HEK293T (cell line): ENCODE measurements at regions not wholly inside any gene's neighbourhood (a gene's known extent, or its start where the extent isn't known, plus 50 kb on each side); places are given as distances from the start of the nearest gene placed in this dataset.

Experiments used
- ARNT ChIP-seq: fragments of 450-650 bp; IDR thresholded peaks from 2 replicates; pipeline ENCODE4 v1.6.1; 2017; ENCODE audit warnings: mild to moderate bottlenecking
- BHLHE40 ChIP-seq: fragments of 450-650 bp; IDR thresholded peaks from 2 replicates; pipeline ENCODE4 v1.6.1; 2016; ENCODE audit warnings: mild to moderate bottlenecking, moderate library complexity, borderline replicate concordance
- CTBP1 ChIP-seq: fragments of 450-650 bp; IDR thresholded peaks from 2 replicates; pipeline ENCODE4 v1.6.1; 2016; ENCODE audit warnings: borderline replicate concordance
- ELF4 ChIP-seq: fragments of 450-650 bp; IDR thresholded peaks from 2 replicates; pipeline ENCODE4 v1.6.1; 2017; ENCODE audit warnings: antibody characterized with exemption
- NFRKB ChIP-seq: fragments of 450-650 bp; IDR thresholded peaks from 2 replicates; pipeline ENCODE4 v1.6.1; 2016; ENCODE audit warnings: mild to moderate bottlenecking, moderate library complexity
- ZNF384 ChIP-seq: fragments of 450-650 bp; IDR thresholded peaks from 2 replicates; pipeline ENCODE4 v1.6.1; 2016
- TF ChIP-seq, protein P1 (sequence below): fragments of 450-650 bp; IDR thresholded peaks from 2 replicates; pipeline ENCODE4 v1.6.1; 2016

DNA sequence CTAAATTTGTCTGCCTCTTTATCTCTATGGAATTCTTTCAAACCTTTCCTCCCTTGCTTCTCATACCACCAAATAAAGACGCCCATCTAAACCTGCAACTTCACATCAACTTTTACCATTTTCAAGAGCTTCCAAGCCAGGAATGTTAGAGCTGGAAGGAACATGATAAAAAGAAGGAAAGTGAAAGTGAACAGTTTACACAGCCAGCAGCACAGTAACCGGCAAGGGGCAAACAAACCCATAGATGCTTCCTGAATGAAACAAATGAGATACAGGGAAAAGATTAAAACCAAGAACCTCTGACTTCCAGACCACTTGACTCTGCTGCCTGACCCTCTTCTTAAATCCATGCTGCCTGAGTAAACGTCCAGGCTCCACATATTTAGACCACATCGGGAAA, 231.1 kb upstream of the CA10 start:
- TF ChIP-seq BHLHE40 (no peak), CTBP1 (no peak), ELF4 (no peak), ZNF384 (no peak), ARNT (no peak), NFRKB (no peak)
- TF ChIP-seq, protein P1, sequence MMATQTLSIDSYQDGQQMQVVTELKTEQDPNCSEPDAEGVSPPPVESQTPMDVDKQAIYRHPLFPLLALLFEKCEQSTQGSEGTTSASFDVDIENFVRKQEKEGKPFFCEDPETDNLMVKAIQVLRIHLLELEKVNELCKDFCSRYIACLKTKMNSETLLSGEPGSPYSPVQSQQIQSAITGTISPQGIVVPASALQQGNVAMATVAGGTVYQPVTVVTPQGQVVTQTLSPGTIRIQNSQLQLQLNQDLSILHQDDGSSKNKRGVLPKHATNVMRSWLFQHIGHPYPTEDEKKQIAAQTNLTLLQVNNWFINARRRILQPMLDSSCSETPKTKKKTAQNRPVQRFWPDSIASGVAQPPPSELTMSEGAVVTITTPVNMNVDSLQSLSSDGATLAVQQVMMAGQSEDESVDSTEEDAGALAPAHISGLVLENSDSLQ: no peak
